ENCODE measurements at regions not wholly inside any gene's neighbourhood (a gene's known extent, or its start where the extent isn't known, plus 50 kb on each side); places are given as distances from the start of the nearest gene placed in this dataset.

GRCh38 chr14:48738186-48738925 is 847.8 kb downstream of the RPS29 start:
- TF ChIP-seq CTCF (conservative IDR thresholded peaks at IDR 0.05 in 1 of 2, IDR thresholded peaks at IDR 0.05 in 1 of 2; ENCODE audit: extremely low read depth in 1 of 2, insufficient read depth in 1 of 2, low read depth in 1 of 2, low read length in 2 of 2) (no peak), EZH2 (IDR thresholded peaks at IDR 0.05; ENCODE audit: borderline replicate concordance, low read length) (no peak)

All from mammary epithelial cell (primary cell).